ENCODE measurements at regions not wholly inside any gene's neighbourhood (a gene's known extent, or its start where the extent isn't known, plus 50 kb on each side); places are given as distances from the start of the nearest gene placed in this dataset.

DNA sequence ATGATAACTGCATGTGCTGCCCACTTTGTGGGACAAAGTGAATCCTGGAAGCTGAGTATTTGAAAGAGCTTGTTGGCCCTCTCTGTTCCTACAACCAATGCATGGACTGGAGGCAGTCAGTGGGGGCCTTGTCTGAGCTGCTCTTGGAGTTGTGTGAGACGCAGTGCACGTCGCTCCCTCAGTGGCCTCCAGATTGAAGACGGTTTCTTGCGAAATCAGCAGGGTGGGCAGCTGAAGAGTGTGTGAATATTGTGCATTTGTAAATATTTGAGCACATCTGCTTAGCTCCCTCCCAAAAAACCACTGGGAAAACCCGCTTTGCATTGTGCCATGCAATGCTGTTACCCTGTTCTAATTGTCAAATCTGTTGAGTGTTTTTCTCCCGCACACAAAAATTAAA, 782.8 kb downstream of the PLCL1 start:
- TF ChIP-seq, protein P1, sequence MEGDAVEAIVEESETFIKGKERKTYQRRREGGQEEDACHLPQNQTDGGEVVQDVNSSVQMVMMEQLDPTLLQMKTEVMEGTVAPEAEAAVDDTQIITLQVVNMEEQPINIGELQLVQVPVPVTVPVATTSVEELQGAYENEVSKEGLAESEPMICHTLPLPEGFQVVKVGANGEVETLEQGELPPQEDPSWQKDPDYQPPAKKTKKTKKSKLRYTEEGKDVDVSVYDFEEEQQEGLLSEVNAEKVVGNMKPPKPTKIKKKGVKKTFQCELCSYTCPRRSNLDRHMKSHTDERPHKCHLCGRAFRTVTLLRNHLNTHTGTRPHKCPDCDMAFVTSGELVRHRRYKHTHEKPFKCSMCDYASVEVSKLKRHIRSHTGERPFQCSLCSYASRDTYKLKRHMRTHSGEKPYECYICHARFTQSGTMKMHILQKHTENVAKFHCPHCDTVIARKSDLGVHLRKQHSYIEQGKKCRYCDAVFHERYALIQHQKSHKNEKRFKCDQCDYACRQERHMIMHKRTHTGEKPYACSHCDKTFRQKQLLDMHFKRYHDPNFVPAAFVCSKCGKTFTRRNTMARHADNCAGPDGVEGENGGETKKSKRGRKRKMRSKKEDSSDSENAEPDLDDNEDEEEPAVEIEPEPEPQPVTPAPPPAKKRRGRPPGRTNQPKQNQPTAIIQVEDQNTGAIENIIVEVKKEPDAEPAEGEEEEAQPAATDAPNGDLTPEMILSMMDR (IDR thresholded peaks at IDR 0.05) = no peak
- no peak for TF ChIP-seq POLR2A (IDR thresholded peaks at IDR 0.05)
